ENCODE measurements at regions not wholly inside any gene's neighbourhood (a gene's known extent, or its start where the extent isn't known, plus 50 kb on each side); places are given as distances from the start of the nearest gene placed in this dataset.

- no peak for DNase-seq
Observed at GRCh38 chr4:13316354-13316753, 167.8 kb downstream of the RAB28 start.

- no peak for DNase-seq
Observed at GRCh38 chr4:13313856-13314255, 170.3 kb downstream of the RAB28 start.

- DNase-seq, result no peak
Observed at GRCh38 chr4:13312264-13312663, 171.9 kb downstream of the RAB28 start.

- no peak for DNase-seq
Observed at GRCh38 chr4:13309751-13310150, 174.4 kb downstream of the RAB28 start.

GRCh38 chr4:13306356-13306755 is 177.8 kb downstream of the RAB28 start:
- no peak for DNase-seq

- DNase-seq, result no peak
Observed at GRCh38 chr4:13302876-13303275, 181.3 kb downstream of the RAB28 start.

- DNase-seq, result no peak
Observed at GRCh38 chr4:13299343-13299742, 184.8 kb downstream of the RAB28 start.

- DNase-seq, result no peak
Observed at GRCh38 chr4:13298655-13299054, 185.5 kb downstream of the RAB28 start.

- DNase-seq, result no peak
Observed at GRCh38 chr4:13296986-13297385, 187.2 kb downstream of the RAB28 start.

- DNase-seq, result no peak
Observed at GRCh38 chr4:13294961-13295605, 189.1 kb downstream of the RAB28 start.

GRCh38 chr4:13292372-13292771 is 191.8 kb downstream of the RAB28 start:
- DNase-seq, result no peak

- DNase-seq, result no peak
Observed at GRCh38 chr4:13289391-13289790, 194.7 kb downstream of the RAB28 start.

- no peak for DNase-seq
Observed at GRCh38 chr4:13285336-13285735, 198.8 kb downstream of the RAB28 start.

- no peak for DNase-seq
Observed at GRCh38 chr4:13284932-13285331, 199.2 kb downstream of the RAB28 start.

- no peak for DNase-seq
Observed at GRCh38 chr4:13276357-13276756, 207.8 kb downstream of the RAB28 start.

- no peak for DNase-seq
Observed at GRCh38 chr4:13268703-13269102, 215.4 kb downstream of the RAB28 start.

GRCh38 chr4:13268165-13268564 is 216.0 kb downstream of the RAB28 start:
- no peak for DNase-seq

GRCh38 chr4:13267091-13267490 is 217.0 kb downstream of the RAB28 start:
- no peak for DNase-seq

- no peak for DNase-seq
Observed at GRCh38 chr4:13266687-13267086, 217.5 kb downstream of the RAB28 start.

- no peak for DNase-seq
Observed at GRCh38 chr4:13263967-13264525, 220.1 kb downstream of the RAB28 start.

GRCh38 chr4:13262816-13263215 is 221.3 kb downstream of the RAB28 start:
- DNase-seq, result no peak

GRCh38 chr4:13261486-13262257 is 222.5 kb downstream of the RAB28 start:
- DNase-seq, result no peak

- DNase-seq, result no peak
Observed at GRCh38 chr4:13260513-13260912, 223.6 kb downstream of the RAB28 start.

- no peak for DNase-seq
Observed at GRCh38 chr4:13250263-13250662, 233.9 kb downstream of the RAB28 start.

Data from hippocampal formation (tissue), 2 donors.